NCI-H2171 (cell line): ENCODE measurements at regions not wholly inside any gene's neighbourhood (a gene's known extent, or its start where the extent isn't known, plus 50 kb on each side); places are given as distances from the start of the nearest gene placed in this dataset.

Experiments used
- DNase-seq: peaks from one replicate; lab custom pipeline; 2025; lab: John Stamatoyannopoulos, UW

DNA sequence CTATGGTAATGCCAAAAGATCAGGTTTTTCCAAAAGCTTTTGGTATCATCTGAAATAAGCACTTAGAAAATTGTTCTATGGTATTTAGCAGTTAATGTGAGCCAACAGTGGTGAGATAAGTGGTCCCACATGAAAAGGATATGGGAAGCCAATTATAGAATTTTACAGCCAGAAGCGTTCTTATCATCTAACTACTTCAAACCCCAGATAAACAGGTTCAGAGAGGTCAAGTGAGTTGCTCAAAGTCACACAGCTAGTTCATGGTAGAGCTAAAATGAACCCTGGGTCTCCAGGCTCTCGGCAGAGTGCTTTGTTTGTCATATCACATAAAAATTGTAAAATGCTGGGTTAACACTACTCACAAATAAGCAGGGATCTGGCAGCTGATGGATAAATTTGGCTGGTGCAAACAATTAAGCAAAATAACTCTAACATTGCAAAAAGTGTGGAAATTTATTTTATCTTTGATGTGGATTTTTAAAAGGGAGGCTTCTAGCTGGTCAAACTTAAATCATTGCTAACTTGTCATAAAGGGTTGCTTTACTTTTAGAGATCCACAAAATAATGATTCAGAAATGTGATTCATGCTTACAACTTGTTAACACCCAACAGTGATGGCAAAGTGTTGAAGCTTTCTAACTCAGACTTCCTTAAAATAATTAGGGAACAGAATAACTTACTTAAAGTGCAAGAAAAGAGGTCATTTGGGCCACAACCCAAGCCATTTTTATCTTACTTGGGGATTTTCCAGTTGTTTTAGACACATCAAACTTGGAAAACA, 202.8 kb upstream of the TBC1D5 start:
- no peak for DNase-seq

GRCh38 chr3:17942856-17943255, 200.4 kb upstream of the TBC1D5 start:
- no peak for DNase-seq

GRCh38 chr3:17941766-17942165, 199.3 kb upstream of the TBC1D5 start:
- DNase-seq = no peak

GRCh38 chr3:17941152-17941551, 198.7 kb upstream of the TBC1D5 start:
- DNase-seq = no peak

- no peak for DNase-seq
Measured at GRCh38 chr3:17939157-17939556, 196.7 kb upstream of the TBC1D5 start.

DNA sequence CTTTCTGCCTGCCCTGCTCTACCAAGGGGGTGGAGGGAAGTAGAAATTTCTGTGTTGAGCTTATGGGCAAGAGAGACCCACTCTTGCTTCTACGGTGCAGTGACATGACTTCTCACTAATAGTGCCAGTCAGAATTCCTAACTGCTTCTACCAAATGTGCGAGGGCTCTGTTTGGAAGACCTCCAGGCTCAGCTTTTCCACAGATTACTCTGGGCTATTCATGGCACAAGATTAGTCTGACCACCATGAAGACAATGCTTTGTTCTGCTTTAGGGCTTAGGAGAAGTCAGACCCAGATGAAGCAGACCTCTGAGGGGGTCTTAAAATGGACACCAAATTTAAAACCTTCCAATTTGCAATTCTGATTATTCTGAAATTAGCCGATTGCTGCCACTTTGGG, 195.9 kb upstream of the TBC1D5 start:
- DNase-seq = no peak

DNA sequence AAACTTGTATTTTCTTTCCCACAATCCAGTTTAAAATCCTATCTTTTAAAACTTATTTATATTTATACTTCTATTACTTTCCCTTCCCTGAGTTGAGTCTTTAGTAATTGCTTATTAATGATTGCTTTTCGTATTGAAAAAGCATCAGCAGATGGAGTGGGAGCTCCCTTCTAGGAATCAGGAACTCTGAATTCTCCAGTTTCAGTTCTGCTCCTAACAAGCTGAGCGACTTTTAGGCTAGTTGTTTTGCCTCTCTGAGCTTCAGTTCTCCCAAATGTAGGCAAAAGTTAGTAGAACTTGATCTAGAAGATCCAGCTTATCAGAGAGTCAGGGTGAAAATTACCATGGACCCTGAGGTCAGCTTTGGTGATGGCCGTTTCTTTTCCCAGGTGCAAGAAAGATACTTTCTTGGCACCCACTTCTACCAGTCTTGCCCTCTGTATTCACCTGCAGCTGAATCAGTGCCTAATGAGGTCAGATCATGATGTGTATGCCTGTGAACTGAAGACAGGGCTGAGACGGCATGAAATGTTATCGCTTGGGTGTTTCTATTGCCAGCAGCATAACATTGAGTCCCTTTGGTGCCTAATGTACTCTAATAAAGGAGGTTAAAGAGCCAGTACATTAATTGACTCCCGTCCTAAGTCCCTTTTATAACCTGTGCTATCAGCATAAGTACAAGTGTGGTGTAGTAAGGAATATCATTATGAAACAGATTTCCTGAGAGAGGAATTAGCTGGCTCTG, 194.5 kb upstream of the TBC1D5 start:
- no peak for DNase-seq

DNA sequence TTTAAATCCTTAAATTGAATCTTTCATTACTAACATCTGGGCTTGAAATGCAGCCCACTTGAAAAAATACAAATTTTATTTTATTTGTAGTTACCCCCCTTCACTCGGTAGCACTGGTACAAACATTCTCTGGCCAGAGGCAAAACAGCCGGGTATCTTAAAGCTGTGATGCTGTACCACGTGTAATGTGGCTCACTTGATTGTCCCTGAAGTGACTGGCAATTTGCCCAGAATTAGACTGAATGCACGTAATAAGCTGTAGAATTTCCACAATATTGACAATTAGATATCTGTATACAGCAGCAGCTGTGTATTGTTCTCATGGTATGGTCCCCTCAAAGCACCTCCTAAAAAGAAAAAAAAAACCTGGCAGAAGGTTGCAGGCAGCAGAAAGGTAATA, 192.8 kb upstream of the TBC1D5 start:
- DNase-seq = peak; percentile 15

GRCh38 chr3:17932136-17932771, 189.8 kb upstream of the TBC1D5 start:
- DNase-seq = no peak

GRCh38 chr3:17931131-17931530, 188.7 kb upstream of the TBC1D5 start:
- DNase-seq = no peak

- DNase-seq = no peak
Measured at GRCh38 chr3:17928502-17929145, 186.2 kb upstream of the TBC1D5 start.

GRCh38 chr3:17927036-17927435, 184.6 kb upstream of the TBC1D5 start:
- no peak for DNase-seq

DNA sequence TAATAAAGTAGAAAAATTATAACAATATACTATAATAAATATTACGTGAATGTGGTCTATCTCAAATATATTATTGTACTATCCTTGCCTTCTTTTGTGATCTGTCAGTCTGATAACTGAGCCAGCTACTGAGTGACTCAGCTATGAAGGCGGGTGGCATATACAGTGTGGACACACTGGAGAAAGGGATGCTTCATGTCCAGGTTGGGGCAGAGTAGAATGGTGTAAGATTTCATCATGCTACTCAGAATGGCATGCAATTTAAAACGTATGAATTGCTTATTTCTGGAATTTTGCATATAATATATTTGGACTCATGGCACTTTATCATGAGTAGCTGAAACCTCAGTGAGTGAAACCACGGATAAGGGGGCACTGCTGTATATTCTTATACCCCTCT, 172.9 kb upstream of the TBC1D5 start:
- no peak for DNase-seq

- DNase-seq = no peak
Measured at GRCh38 chr3:17913359-17913758, 170.9 kb upstream of the TBC1D5 start.

- DNase-seq = no peak
Measured at GRCh38 chr3:17911986-17912760, 169.7 kb upstream of the TBC1D5 start.

DNA sequence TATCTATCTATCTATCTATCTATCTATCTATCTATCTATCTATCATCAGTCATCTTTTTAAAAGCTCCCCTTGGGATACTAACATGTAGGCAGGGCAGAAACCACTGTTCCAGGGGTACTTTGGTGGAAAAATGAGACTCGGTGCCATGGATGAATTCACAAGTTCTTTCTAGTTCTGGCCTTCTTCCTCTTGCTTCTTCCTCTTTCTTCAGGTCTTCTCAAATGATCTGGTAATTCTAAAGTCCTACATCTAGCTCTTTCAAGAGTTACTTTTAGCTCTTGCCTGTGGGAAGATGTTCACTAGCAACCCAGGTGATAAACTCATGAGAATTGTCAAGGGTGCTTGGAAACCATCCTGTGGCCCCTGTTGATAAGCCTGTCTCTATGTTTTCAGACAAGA, 168.5 kb upstream of the TBC1D5 start:
- DNase-seq = no peak

GRCh38 chr3:17909714-17910113, 167.3 kb upstream of the TBC1D5 start:
- no peak for DNase-seq

DNA sequence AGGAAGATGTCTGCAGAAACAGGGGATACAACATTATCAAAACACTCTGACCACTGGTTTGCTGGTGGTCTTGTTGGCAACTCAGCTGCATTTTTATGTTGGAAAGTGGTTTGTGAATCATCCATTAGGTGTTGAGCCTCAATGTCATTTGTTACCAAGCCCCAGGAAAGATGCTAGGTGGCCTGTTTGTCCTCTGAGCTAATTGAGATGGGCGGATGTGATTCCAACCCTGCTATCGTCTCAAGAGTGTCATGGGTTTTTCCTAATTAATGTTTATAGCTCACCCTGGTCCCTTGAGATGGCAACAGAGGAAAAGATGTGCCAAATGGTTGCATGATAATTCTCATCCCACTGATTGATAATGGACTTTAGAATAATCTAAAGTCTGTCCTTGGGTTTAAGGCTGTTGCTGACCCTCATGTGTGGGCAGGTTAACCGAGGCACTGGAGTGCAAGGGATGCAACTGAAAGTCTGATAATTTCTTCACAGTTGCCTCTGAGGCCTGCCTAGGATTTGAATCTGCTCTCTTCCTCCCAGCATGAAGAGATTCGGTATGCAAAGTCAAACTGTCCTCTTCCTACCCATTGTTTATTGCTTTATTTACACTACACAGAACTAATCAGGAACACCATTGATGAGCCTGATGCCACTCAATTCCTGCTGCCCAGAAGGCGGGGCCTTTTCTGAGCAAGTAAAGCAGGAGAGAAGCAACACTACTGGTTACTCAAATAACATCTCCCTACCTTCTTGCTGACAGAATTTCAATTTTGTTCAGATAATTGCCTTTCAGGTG, 166.2 kb upstream of the TBC1D5 start:
- no peak for DNase-seq

DNA sequence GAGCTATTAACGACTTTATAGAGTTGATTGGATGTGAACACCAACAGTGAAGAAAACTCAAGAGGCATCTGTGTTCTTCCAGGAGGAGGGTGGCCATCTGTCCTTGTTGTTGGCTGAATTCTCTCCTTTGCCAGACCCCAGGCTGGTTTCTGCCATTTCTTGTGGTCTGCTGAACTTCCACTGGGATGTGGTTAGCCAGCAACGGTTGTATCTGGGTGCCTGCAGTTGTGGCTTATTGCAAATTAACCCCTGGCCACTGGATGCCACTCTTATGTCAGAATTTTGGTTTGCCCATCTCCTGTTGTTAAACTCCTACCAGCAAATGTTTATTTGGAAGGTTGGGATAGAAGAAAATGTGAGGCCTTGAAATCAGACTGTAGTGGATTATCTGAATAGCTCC, 163.6 kb upstream of the TBC1D5 start:
- DNase-seq = no peak

GRCh38 chr3:17901893-17902292, 159.5 kb upstream of the TBC1D5 start:
- DNase-seq = no peak
